ENCODE measurements at regions not wholly inside any gene's neighbourhood (a gene's known extent, or its start where the extent isn't known, plus 50 kb on each side); places are given as distances from the start of the nearest gene placed in this dataset.

DNA sequence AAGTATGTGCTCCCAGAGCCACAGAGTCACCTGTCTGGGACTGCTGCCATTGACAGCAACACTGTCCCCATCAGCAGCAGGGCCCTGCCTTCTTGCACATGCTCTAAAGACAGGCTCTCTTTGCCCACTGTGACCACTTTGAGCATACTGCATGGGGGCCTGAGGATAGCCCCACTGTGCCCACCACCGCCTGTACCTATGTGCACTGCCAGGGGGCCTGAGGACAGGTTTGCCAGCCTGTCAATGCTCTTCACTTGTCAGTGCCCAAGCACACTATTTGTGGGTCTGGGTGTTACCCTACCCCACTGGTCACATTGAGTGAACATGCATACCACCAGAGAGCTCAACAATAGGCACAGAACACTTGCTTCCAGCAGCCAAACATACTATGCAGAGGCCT is 1137.0 kb upstream of the FANCL start:
- no peak for TF ChIP-seq POLR2A (IDR thresholded peaks at IDR 0.05)
- TF ChIP-seq, protein P1, sequence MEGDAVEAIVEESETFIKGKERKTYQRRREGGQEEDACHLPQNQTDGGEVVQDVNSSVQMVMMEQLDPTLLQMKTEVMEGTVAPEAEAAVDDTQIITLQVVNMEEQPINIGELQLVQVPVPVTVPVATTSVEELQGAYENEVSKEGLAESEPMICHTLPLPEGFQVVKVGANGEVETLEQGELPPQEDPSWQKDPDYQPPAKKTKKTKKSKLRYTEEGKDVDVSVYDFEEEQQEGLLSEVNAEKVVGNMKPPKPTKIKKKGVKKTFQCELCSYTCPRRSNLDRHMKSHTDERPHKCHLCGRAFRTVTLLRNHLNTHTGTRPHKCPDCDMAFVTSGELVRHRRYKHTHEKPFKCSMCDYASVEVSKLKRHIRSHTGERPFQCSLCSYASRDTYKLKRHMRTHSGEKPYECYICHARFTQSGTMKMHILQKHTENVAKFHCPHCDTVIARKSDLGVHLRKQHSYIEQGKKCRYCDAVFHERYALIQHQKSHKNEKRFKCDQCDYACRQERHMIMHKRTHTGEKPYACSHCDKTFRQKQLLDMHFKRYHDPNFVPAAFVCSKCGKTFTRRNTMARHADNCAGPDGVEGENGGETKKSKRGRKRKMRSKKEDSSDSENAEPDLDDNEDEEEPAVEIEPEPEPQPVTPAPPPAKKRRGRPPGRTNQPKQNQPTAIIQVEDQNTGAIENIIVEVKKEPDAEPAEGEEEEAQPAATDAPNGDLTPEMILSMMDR (IDR thresholded peaks at IDR 0.05), result no peak
